HG02678 (cell line): ENCODE measurements at regions not wholly inside any gene's neighbourhood (a gene's known extent, or its start where the extent isn't known, plus 50 kb on each side); places are given as distances from the start of the nearest gene placed in this dataset.

Experiments
- ATAC-seq: cut with Tn5 transposase; IDR thresholded peaks from one replicate; pipeline ENCODE4 v1.9.1; 2021; ENCODE audit warnings: mild to moderate bottlenecking, moderate library complexity; ENCODE audit not compliant: unreplicated experiment

- no peak for ATAC-seq
Observed at GRCh38 chr3:193844472-193844871, 251.5 kb downstream of the OPA1 start.

- ATAC-seq = no peak
Observed at GRCh38 chr3:193845144-193845543, 252.1 kb downstream of the OPA1 start.

- ATAC-seq = no peak
Observed at GRCh38 chr3:193846569-193846968, 253.6 kb downstream of the OPA1 start.

GRCh38 chr3:193847402-193847801, 254.4 kb downstream of the OPA1 start:
- no peak for ATAC-seq

- no peak for ATAC-seq
Observed at GRCh38 chr3:193848547-193848946, 255.5 kb downstream of the OPA1 start.

GRCh38 chr3:193850084-193850619, 257.1 kb downstream of the OPA1 start:
- ATAC-seq = no peak

- ATAC-seq = no peak
Observed at GRCh38 chr3:193851428-193851847, 258.4 kb downstream of the OPA1 start.

GRCh38 chr3:193851941-193852674, 259.1 kb downstream of the OPA1 start:
- ATAC-seq = no peak

GRCh38 chr3:193852901-193853300, 259.9 kb downstream of the OPA1 start:
- no peak for ATAC-seq

GRCh38 chr3:193853511-193854219, 260.7 kb downstream of the OPA1 start:
- no peak for ATAC-seq

- no peak for ATAC-seq
Observed at GRCh38 chr3:193857996-193858395, 265.0 kb downstream of the OPA1 start.

- no peak for ATAC-seq
Observed at GRCh38 chr3:193859195-193859594, 266.2 kb downstream of the OPA1 start.

GRCh38 chr3:193861012-193861411, 268.0 kb downstream of the OPA1 start:
- no peak for ATAC-seq

GRCh38 chr3:193862843-193863242, 269.8 kb downstream of the OPA1 start:
- no peak for ATAC-seq

GRCh38 chr3:193863657-193864357, 270.8 kb downstream of the OPA1 start:
- no peak for ATAC-seq

- peak; percentile 88 for ATAC-seq
Observed at GRCh38 chr3:193865339-193865738, 270.6 kb upstream of the HES1 start.

- ATAC-seq = no peak
Observed at GRCh38 chr3:193865896-193866480, 270.0 kb upstream of the HES1 start.

GRCh38 chr3:193868590-193868989, 267.4 kb upstream of the HES1 start:
- ATAC-seq = no peak

- no peak for ATAC-seq
Observed at GRCh38 chr3:193869221-193870201, 266.4 kb upstream of the HES1 start.
